ENCODE measurements at regions not wholly inside any gene's neighbourhood (a gene's known extent, or its start where the extent isn't known, plus 50 kb on each side); places are given as distances from the start of the nearest gene placed in this dataset.

DNA sequence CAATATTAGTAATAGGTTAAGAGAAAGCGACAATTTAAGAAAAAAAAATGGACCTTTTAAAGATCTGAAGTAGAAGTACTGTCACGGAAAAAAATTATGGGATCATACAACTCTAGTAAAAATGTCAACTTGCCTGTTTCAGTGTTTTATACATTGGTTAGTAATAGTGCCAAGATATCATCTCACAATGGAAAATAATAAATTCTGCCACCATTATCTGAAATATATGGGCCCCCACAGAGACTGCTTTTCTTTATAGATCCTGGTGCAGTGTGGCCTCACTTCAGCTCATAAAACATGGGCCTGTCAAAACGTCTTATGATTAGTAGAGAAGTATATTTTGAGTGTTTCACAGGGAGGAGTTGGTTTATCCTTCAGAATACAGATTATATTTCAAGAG is 266.3 kb upstream of the EPHA6 start:
- TF ChIP-seq, protein P1, sequence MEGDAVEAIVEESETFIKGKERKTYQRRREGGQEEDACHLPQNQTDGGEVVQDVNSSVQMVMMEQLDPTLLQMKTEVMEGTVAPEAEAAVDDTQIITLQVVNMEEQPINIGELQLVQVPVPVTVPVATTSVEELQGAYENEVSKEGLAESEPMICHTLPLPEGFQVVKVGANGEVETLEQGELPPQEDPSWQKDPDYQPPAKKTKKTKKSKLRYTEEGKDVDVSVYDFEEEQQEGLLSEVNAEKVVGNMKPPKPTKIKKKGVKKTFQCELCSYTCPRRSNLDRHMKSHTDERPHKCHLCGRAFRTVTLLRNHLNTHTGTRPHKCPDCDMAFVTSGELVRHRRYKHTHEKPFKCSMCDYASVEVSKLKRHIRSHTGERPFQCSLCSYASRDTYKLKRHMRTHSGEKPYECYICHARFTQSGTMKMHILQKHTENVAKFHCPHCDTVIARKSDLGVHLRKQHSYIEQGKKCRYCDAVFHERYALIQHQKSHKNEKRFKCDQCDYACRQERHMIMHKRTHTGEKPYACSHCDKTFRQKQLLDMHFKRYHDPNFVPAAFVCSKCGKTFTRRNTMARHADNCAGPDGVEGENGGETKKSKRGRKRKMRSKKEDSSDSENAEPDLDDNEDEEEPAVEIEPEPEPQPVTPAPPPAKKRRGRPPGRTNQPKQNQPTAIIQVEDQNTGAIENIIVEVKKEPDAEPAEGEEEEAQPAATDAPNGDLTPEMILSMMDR (conservative IDR thresholded peaks at IDR 0.05 in 1 of 2, IDR thresholded peaks at IDR 0.05 in 1 of 2; ENCODE audit: extremely low read depth in 1 of 2, insufficient read depth in 1 of 2, low read depth in 1 of 2, low read length in 2 of 2), result no peak
- no peak for TF ChIP-seq EZH2 (IDR thresholded peaks at IDR 0.05; ENCODE audit: borderline replicate concordance, low read length)

All from mammary epithelial cell (primary cell).